ENCODE measurements at regions not wholly inside any gene's neighbourhood (a gene's known extent, or its start where the extent isn't known, plus 50 kb on each side); places are given as distances from the start of the nearest gene placed in this dataset.

- no peak for TF ChIP-seq CTCF (IDR thresholded peaks at IDR 0.05; ENCODE audit: low read length, missing control alignments)
- DNase-seq (ENCODE audit: low read depth) = no peak
- no peak overlapping the region for H3K4me3 ChIP-seq (replicated peaks; ENCODE audit: low read depth, low read length)
These were observed 1144.8 kb upstream of the SEMA6A start for GRCh38 chr5:117719413-117719812.

GRCh38 chr5:117713585-117714198 lies 1139.1 kb upstream of the SEMA6A start:
- peak; percentile 14 for DNase-seq (ENCODE audit: low read depth)
- TF ChIP-seq CTCF (IDR thresholded peaks at IDR 0.05; ENCODE audit: low read length, missing control alignments) = no peak
- no peak overlapping the region for H3K4me3 ChIP-seq (replicated peaks; ENCODE audit: low read depth, low read length)

GRCh38 chr5:117701062-117701461 lies 1126.4 kb upstream of the SEMA6A start:
- H3K4me3 ChIP-seq (replicated peaks; ENCODE audit: low read depth, low read length) = no peak overlapping the region
- TF ChIP-seq CTCF (IDR thresholded peaks at IDR 0.05; ENCODE audit: low read length, missing control alignments) = no peak
- DNase-seq (ENCODE audit: low read depth) = peak; percentile 39

GRCh38 chr5:117692606-117693005 lies 1118.0 kb upstream of the SEMA6A start:
- no peak for TF ChIP-seq CTCF (IDR thresholded peaks at IDR 0.05; ENCODE audit: low read length, missing control alignments)
- DNase-seq (ENCODE audit: low read depth) = no peak
- no peak overlapping the region for H3K4me3 ChIP-seq (replicated peaks; ENCODE audit: low read depth, low read length)

- no peak for TF ChIP-seq CTCF (IDR thresholded peaks at IDR 0.05; ENCODE audit: low read length, missing control alignments)
- no peak overlapping the region for H3K4me3 ChIP-seq (replicated peaks; ENCODE audit: low read depth, low read length)
- no peak for DNase-seq (ENCODE audit: low read depth)
These were observed 1116.7 kb upstream of the SEMA6A start for GRCh38 chr5:117691081-117691870.

- no peak for TF ChIP-seq CTCF (IDR thresholded peaks at IDR 0.05; ENCODE audit: low read length, missing control alignments)
- DNase-seq (ENCODE audit: low read depth) = no peak
- H3K4me3 ChIP-seq (replicated peaks; ENCODE audit: low read depth, low read length) = no peak overlapping the region
These were observed 1116.0 kb upstream of the SEMA6A start for GRCh38 chr5:117690612-117691011.
